ENCODE measurements at regions not wholly inside any gene's neighbourhood (a gene's known extent, or its start where the extent isn't known, plus 50 kb on each side); places are given as distances from the start of the nearest gene placed in this dataset.

DNA sequence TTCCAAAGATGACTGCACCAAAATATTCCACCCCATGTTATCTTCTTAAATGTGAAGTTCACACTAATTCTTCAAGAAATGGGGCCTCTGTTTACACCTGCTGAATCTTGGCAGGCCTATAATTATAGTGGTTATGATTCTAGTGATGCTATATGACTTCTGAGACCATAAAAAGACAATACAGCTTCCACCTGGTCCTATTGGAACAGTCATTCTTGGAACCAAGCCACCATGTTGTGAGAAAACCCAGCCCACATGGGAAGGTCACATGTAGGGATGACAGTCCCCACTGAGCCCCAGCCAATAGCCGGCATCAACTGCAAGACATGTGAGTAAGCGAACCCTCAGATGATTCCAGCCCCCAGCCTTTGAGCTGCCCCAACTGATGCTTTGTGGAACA lies 587.5 kb downstream of the MID1IP1 start:
- Histone ChIP-seq H3K27ac (ENCODE audit: low read depth, low read length) (no peak overlapping the region), H3K9me2 (replicated peaks; ENCODE audit: control insufficient read depth, low read length) (no peaks in the 10 kb centered on the region), H3K4me1 (ENCODE audit: control insufficient read depth, low read length) (no peaks in the 10 kb centered on the region), H3K79me2 (ENCODE audit: control insufficient read depth, low read length) (no peaks in the 10 kb centered on the region), H3K27me3 (ENCODE audit: control insufficient read depth, low read length) (no peaks in the 10 kb centered on the region), H3K4me2 (ENCODE audit: low read length) (no peak overlapping the region), H3K4me3 (ENCODE audit: low read length) (no peak overlapping the region), H3F3A (ENCODE audit: control insufficient read depth, insufficient read depth) (no peaks in the 10 kb centered on the region), H4K20me1 (ENCODE audit: control insufficient read depth, insufficient read depth, low read depth, low read length) (no peaks in the 10 kb centered on the region), H3K9me3 (ENCODE audit: control insufficient read depth, insufficient read depth, low read length) (no peaks in the 10 kb centered on the region), H3K36me3 (ENCODE audit: control insufficient read depth, low read length) (no peaks in the 10 kb centered on the region)
- TF ChIP-seq, protein P1, sequence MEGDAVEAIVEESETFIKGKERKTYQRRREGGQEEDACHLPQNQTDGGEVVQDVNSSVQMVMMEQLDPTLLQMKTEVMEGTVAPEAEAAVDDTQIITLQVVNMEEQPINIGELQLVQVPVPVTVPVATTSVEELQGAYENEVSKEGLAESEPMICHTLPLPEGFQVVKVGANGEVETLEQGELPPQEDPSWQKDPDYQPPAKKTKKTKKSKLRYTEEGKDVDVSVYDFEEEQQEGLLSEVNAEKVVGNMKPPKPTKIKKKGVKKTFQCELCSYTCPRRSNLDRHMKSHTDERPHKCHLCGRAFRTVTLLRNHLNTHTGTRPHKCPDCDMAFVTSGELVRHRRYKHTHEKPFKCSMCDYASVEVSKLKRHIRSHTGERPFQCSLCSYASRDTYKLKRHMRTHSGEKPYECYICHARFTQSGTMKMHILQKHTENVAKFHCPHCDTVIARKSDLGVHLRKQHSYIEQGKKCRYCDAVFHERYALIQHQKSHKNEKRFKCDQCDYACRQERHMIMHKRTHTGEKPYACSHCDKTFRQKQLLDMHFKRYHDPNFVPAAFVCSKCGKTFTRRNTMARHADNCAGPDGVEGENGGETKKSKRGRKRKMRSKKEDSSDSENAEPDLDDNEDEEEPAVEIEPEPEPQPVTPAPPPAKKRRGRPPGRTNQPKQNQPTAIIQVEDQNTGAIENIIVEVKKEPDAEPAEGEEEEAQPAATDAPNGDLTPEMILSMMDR (IDR thresholded peaks at IDR 0.05; ENCODE audit: low read depth, low read length, poor library complexity, severe bottlenecking), result no peak
- TF ChIP-seq EZH2phosphoT487 (IDR thresholded peaks at IDR 0.05; ENCODE audit: borderline replicate concordance, low read length), result no peak

DNA sequence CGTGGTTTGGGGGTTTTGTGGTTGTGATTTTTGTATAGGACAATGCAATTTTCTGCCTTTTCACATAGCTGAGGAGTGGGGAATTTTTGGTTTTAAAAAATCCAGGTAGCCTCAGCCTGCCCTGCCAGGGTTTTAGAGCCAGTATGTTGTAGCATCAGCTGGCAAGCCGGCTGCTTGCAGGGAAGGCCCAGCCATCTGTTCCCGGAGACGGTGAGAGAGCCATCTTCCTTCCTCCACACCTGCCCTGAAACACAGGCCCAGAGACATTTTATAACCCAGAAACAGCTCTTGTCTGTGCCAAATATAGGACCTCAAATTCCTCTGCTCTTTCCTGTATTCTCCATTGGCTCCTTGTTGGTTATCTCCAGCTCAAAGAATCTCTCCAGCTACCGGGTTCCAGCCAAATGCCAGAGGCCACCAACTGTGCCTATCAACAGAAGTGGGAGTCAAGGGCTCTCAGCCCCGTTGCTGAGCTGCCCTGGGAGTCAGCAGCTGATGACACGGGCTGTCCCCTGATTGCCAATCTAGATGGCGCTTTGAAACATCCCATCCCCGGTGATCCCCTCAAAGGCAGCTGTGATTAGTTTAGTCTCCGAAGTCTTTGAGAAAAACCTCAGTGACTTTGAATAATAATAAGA lies 595.2 kb downstream of the MID1IP1 start:
- no peaks in the 10 kb centered on the region for H3K36me3 ChIP-seq (ENCODE audit: control insufficient read depth, low read length)
- TF ChIP-seq, protein P1 (IDR thresholded peaks at IDR 0.05; ENCODE audit: low read depth, low read length, poor library complexity, severe bottlenecking), result no peak
- TF ChIP-seq EZH2phosphoT487 (IDR thresholded peaks at IDR 0.05; ENCODE audit: borderline replicate concordance, low read length), result no peak

DNA sequence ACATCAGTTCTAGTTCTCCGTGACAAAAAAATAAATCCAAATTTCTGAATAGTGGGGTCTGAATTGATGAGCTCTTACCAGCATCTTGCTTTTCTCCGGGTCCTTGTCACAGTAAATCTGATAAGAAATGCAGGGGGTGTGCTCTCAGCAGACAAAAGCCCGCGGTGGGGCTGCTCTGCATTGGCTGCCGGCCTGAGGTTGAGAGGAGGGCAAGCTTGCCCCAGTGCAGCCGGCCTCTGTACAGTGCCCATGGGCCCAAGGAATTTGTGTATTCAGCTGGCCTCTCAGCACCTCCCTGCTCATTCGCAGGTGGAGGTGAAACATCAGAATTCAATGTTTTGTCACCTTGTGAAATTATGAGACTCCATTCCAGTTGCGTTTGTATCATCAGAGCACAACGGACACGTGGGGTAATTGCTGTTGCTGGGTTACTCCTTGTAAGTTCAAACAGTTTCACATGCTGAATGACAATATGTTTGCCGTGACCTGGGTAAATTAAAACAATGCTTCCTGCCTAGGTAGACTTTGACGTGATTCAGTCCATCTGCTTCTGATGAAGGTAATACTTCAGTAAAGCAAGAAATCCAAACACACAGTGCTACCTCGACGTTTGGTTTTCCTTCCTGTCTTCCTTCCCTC lies 596.4 kb downstream of the MID1IP1 start:
- no peaks in the 10 kb centered on the region for H3K9me2 ChIP-seq (replicated peaks; ENCODE audit: control insufficient read depth, low read length)
- no peaks in the 10 kb centered on the region for H3K79me2 ChIP-seq (ENCODE audit: control insufficient read depth, low read length)
- H3F3A ChIP-seq (ENCODE audit: control insufficient read depth, insufficient read depth), result no peaks in the 10 kb centered on the region

More for the DNA sequence above, 595.2 kb downstream of the MID1IP1 start:
- Histone ChIP-seq H3K9me3 (ENCODE audit: control insufficient read depth, insufficient read depth, low read length) (no peaks in the 10 kb centered on the region), H3K9me2 (replicated peaks; ENCODE audit: control insufficient read depth, low read length) (no peaks in the 10 kb centered on the region), H3K27me3 (ENCODE audit: control insufficient read depth, low read length) (no peaks in the 10 kb centered on the region), H4K20me1 (ENCODE audit: control insufficient read depth, insufficient read depth, low read depth, low read length) (no peaks in the 10 kb centered on the region), H3K4me2 (ENCODE audit: low read length) (no peak overlapping the region), H3K27ac (ENCODE audit: low read depth, low read length) (no peak overlapping the region), H3K4me1 (ENCODE audit: control insufficient read depth, low read length) (no peaks in the 10 kb centered on the region), H3K79me2 (ENCODE audit: control insufficient read depth, low read length) (no peaks in the 10 kb centered on the region), H3K4me3 (ENCODE audit: low read length) (no peak overlapping the region), H3F3A (ENCODE audit: control insufficient read depth, insufficient read depth) (no peaks in the 10 kb centered on the region)

More for the DNA sequence above, 596.4 kb downstream of the MID1IP1 start:
- Histone ChIP-seq H3K4me1 (ENCODE audit: control insufficient read depth, low read length) (no peaks in the 10 kb centered on the region), H3K36me3 (ENCODE audit: control insufficient read depth, low read length) (no peaks in the 10 kb centered on the region), H3K27me3 (ENCODE audit: control insufficient read depth, low read length) (no peaks in the 10 kb centered on the region), H4K20me1 (ENCODE audit: control insufficient read depth, insufficient read depth, low read depth, low read length) (no peaks in the 10 kb centered on the region), H3K27ac (ENCODE audit: low read depth, low read length) (no peak overlapping the region), H3K4me2 (ENCODE audit: low read length) (no peak overlapping the region), H3K4me3 (ENCODE audit: low read length) (no peak overlapping the region), H3K9me3 (ENCODE audit: control insufficient read depth, insufficient read depth, low read length) (no peaks in the 10 kb centered on the region)
- TF ChIP-seq EZH2phosphoT487 (IDR thresholded peaks at IDR 0.05; ENCODE audit: borderline replicate concordance, low read length), result no peak
- TF ChIP-seq, protein P1 (IDR thresholded peaks at IDR 0.05; ENCODE audit: low read depth, low read length, poor library complexity, severe bottlenecking), result no peak

All from DOHH2 (cell line).